ENCODE measurements at regions not wholly inside any gene's neighbourhood (a gene's known extent, or its start where the extent isn't known, plus 50 kb on each side); places are given as distances from the start of the nearest gene placed in this dataset.

GRCh38 chr4:122044501-122044900 lies 92.6 kb upstream of the TRPC3 start:
- Histone ChIP-seq H3K36me3 (ENCODE audit: control insufficient read depth in 1 of 2, insufficient read depth in 2 of 2, low read length in 2 of 2) (no peaks in the 10 kb centered on the region), H2BK5ac (ENCODE audit: low read depth, low read length, poor library complexity) (no peak overlapping the region), H3K4me1 (ENCODE audit: control insufficient read depth in 1 of 2, insufficient read depth in 2 of 2, low read length in 2 of 2) (no peaks in the 10 kb centered on the region), H2BK120ac (ENCODE audit: insufficient read depth, low read length, poor library complexity) (no peak overlapping the region), H3K79me1 (ENCODE audit: low read length) (no peaks in the 10 kb centered on the region), H3K27ac (ENCODE audit: low read depth, low read length) (no peak overlapping the region), H3K4me2 (ENCODE audit: low read length) (no peak overlapping the region), H3K4me3 (ENCODE audit: low read depth, low read length) (no peak overlapping the region), H2AFZ (ENCODE audit: insufficient read depth, low read length, poor library complexity) (no peak overlapping the region), H3K9ac (ENCODE audit: low read length) (no peak overlapping the region), H4K12ac (ENCODE audit: low read depth, low read length) (no peak overlapping the region), H3K27me3 (ENCODE audit: insufficient read depth, low read length) (no peaks in the 10 kb centered on the region), H4K8ac (ENCODE audit: low read depth, low read length) (no peak overlapping the region), H3K14ac (ENCODE audit: low read length) (no peak overlapping the region), H3K9me3 (ENCODE audit: insufficient read depth, low read depth, low read length) (no peaks in the 10 kb centered on the region), H3K23ac (ENCODE audit: low read length) (no peak overlapping the region), H3K79me2 (ENCODE audit: control insufficient read depth, insufficient read depth, low read length, poor library complexity) (no peaks in the 10 kb centered on the region), H2AK5ac (ENCODE audit: low read length) (no peak overlapping the region), H3K4ac (ENCODE audit: low read depth, low read length) (no peak overlapping the region), H3K18ac (ENCODE audit: low read length) (no peak overlapping the region), H2BK12ac (ENCODE audit: low read length) (no peak overlapping the region), H4K91ac (ENCODE audit: low read depth, low read length) (no peak overlapping the region)
- no peak for DNase-seq
- WGBS (ENCODE audit: extremely low coverage, insufficient coverage, insufficient read length) = no CpG with 5 or more reads among the region's 1 CpG

- Histone ChIP-seq H3K9ac (ENCODE audit: low read length) (peak overlapping the region; percentile 25), H3K36me3 (ENCODE audit: control insufficient read depth in 1 of 2, insufficient read depth in 2 of 2, low read length in 2 of 2) (no peaks in the 10 kb centered on the region), H4K8ac (ENCODE audit: low read depth, low read length) (no peak overlapping the region), H3K27me3 (ENCODE audit: insufficient read depth, low read length) (no peaks in the 10 kb centered on the region), H2AK5ac (ENCODE audit: low read length) (no peak overlapping the region), H3K4me2 (ENCODE audit: low read length) (no peak overlapping the region), H2AFZ (ENCODE audit: insufficient read depth, low read length, poor library complexity) (no peak overlapping the region), H3K4ac (ENCODE audit: low read depth, low read length) (no peak overlapping the region), H2BK12ac (ENCODE audit: low read length) (no peak overlapping the region), H3K27ac (ENCODE audit: low read depth, low read length) (no peak overlapping the region), H3K18ac (ENCODE audit: low read length) (no peak overlapping the region), H3K9me3 (ENCODE audit: insufficient read depth, low read depth, low read length) (no peaks in the 10 kb centered on the region), H3K23ac (ENCODE audit: low read length) (no peak overlapping the region), H3K14ac (ENCODE audit: low read length) (no peak overlapping the region), H2BK5ac (ENCODE audit: low read depth, low read length, poor library complexity) (no peak overlapping the region), H3K4me3 (ENCODE audit: low read depth, low read length) (no peak overlapping the region), H3K79me2 (ENCODE audit: control insufficient read depth, insufficient read depth, low read length, poor library complexity) (no peaks in the 10 kb centered on the region), H2BK120ac (ENCODE audit: insufficient read depth, low read length, poor library complexity) (no peak overlapping the region), H3K79me1 (ENCODE audit: low read length) (no peaks in the 10 kb centered on the region), H4K91ac (ENCODE audit: low read depth, low read length) (no peak overlapping the region), H3K4me1 (ENCODE audit: control insufficient read depth in 1 of 2, insufficient read depth in 2 of 2, low read length in 2 of 2) (no peaks in the 10 kb centered on the region), H4K12ac (ENCODE audit: low read depth, low read length) (no peak overlapping the region)
- no CpG with 5 or more reads among the region's 5 CpGs for WGBS (ENCODE audit: extremely low coverage, insufficient coverage, insufficient read length)
- no peak for DNase-seq
These were observed 89.5 kb upstream of the TRPC3 start for GRCh38 chr4:122041312-122041711.

GRCh38 chr4:122038896-122039295 lies 87.0 kb upstream of the TRPC3 start:
- DNase-seq = no peak
- no peak overlapping the region for H3K14ac ChIP-seq (ENCODE audit: low read length)
- no peaks in the 10 kb centered on the region for H3K79me2 ChIP-seq (ENCODE audit: control insufficient read depth, insufficient read depth, low read length, poor library complexity)
- no peak overlapping the region for H3K4me3 ChIP-seq (ENCODE audit: low read depth, low read length)
- H3K18ac ChIP-seq (ENCODE audit: low read length) = no peak overlapping the region
- no peaks in the 10 kb centered on the region for H3K9me3 ChIP-seq (ENCODE audit: insufficient read depth, low read depth, low read length)
- WGBS (ENCODE audit: extremely low coverage, insufficient coverage, insufficient read length) = no CpG with 5 or more reads among the region's 2 CpGs
- H4K91ac ChIP-seq (ENCODE audit: low read depth, low read length) = no peak overlapping the region
- H2BK12ac ChIP-seq (ENCODE audit: low read length) = no peak overlapping the region
- no peak overlapping the region for H3K9ac ChIP-seq (ENCODE audit: low read length)
- no peaks in the 10 kb centered on the region for H3K36me3 ChIP-seq (ENCODE audit: control insufficient read depth in 1 of 2, insufficient read depth in 2 of 2, low read length in 2 of 2)
- H2BK120ac ChIP-seq (ENCODE audit: insufficient read depth, low read length, poor library complexity) = no peak overlapping the region
- H2BK5ac ChIP-seq (ENCODE audit: low read depth, low read length, poor library complexity) = no peak overlapping the region
- no peak overlapping the region for H3K4me2 ChIP-seq (ENCODE audit: low read length)
- H3K27ac ChIP-seq (ENCODE audit: low read depth, low read length) = no peak overlapping the region
- H3K4me1 ChIP-seq (ENCODE audit: control insufficient read depth in 1 of 2, insufficient read depth in 2 of 2, low read length in 2 of 2) = no peaks in the 10 kb centered on the region
- no peaks in the 10 kb centered on the region for H3K79me1 ChIP-seq (ENCODE audit: low read length)
- no peak overlapping the region for H2AK5ac ChIP-seq (ENCODE audit: low read length)
- H3K23ac ChIP-seq (ENCODE audit: low read length) = no peak overlapping the region
- H2AFZ ChIP-seq (ENCODE audit: insufficient read depth, low read length, poor library complexity) = no peak overlapping the region
- no peak overlapping the region for H4K8ac ChIP-seq (ENCODE audit: low read depth, low read length)
- H3K27me3 ChIP-seq (ENCODE audit: insufficient read depth, low read length) = no peaks in the 10 kb centered on the region
- H4K12ac ChIP-seq (ENCODE audit: low read depth, low read length) = no peak overlapping the region
- H3K4ac ChIP-seq (ENCODE audit: low read depth, low read length) = no peak overlapping the region

- no CpG with 5 or more reads among the region's 1 CpG for WGBS (ENCODE audit: extremely low coverage, insufficient coverage, insufficient read length)
- H3K4me3 ChIP-seq (ENCODE audit: low read depth, low read length) = no peak overlapping the region
- H4K91ac ChIP-seq (ENCODE audit: low read depth, low read length) = no peak overlapping the region
These were observed 82.8 kb upstream of the TRPC3 start for GRCh38 chr4:122034619-122035018.

More at GRCh38 chr4:122034619-122035018, 82.8 kb upstream of the TRPC3 start:
- Histone ChIP-seq H2BK5ac (ENCODE audit: low read depth, low read length, poor library complexity) (no peak overlapping the region), H3K14ac (ENCODE audit: low read length) (no peak overlapping the region), H3K23ac (ENCODE audit: low read length) (no peak overlapping the region), H2BK12ac (ENCODE audit: low read length) (no peak overlapping the region), H4K12ac (ENCODE audit: low read depth, low read length) (no peak overlapping the region), H3K9ac (ENCODE audit: low read length) (no peak overlapping the region), H3K9me3 (ENCODE audit: insufficient read depth, low read depth, low read length) (no peaks in the 10 kb centered on the region), H3K18ac (ENCODE audit: low read length) (no peak overlapping the region), H3K27me3 (ENCODE audit: insufficient read depth, low read length) (no peaks in the 10 kb centered on the region), H3K79me2 (ENCODE audit: control insufficient read depth, insufficient read depth, low read length, poor library complexity) (no peaks in the 10 kb centered on the region), H2AFZ (ENCODE audit: insufficient read depth, low read length, poor library complexity) (no peak overlapping the region), H3K27ac (ENCODE audit: low read depth, low read length) (no peak overlapping the region), H2AK5ac (ENCODE audit: low read length) (no peak overlapping the region), H3K4me1 (ENCODE audit: control insufficient read depth in 1 of 2, insufficient read depth in 2 of 2, low read length in 2 of 2) (no peaks in the 10 kb centered on the region), H3K4ac (ENCODE audit: low read depth, low read length) (no peak overlapping the region), H3K4me2 (ENCODE audit: low read length) (no peak overlapping the region), H3K36me3 (ENCODE audit: control insufficient read depth in 1 of 2, insufficient read depth in 2 of 2, low read length in 2 of 2) (no peaks in the 10 kb centered on the region), H2BK120ac (ENCODE audit: insufficient read depth, low read length, poor library complexity) (no peak overlapping the region), H4K8ac (ENCODE audit: low read depth, low read length) (no peak overlapping the region), H3K79me1 (ENCODE audit: low read length) (no peaks in the 10 kb centered on the region)
- DNase-seq = no peak

All from trophoblast cell (in vitro differentiated cells and primary cell).